ENCODE measurements at regions not wholly inside any gene's neighbourhood (a gene's known extent, or its start where the extent isn't known, plus 50 kb on each side); places are given as distances from the start of the nearest gene placed in this dataset.
"Not testable (repeated sequence)": the region's sequence is repeated elsewhere in the genome, so short reads cannot be mapped to it uniquely, and the experiment has no call there.

DNA sequence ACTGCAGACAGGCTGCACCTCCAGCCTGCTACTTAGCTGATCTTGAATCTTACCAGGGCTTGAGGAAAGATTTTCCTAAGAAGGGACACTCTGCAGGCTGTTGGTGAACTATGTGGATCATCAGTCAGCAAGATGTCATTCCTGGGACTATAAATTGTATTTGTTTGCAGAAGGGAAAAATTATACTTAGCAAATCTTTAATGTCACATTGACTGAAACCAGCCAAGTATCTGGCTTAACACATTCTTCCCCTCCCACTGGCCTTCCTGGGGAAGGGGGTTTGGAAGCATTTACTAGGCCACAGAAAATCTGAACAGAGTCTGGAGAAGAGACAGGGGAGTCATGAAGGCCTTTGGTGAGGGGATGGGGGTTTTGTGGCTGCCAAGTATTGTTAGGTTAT lies 156.7 kb upstream of the EOLA2 start:
- no peak overlapping the region for H3K4me3 ChIP-seq (ENCODE audit: low read depth, poor library complexity, severe bottlenecking)
- intact Hi-C loops (cut with DNase I; ENCODE audit: low total_unique reads): no loop called here
- no peak for DNase-seq (ENCODE audit: low spot score in 2 of 2)
- no peak for TF ChIP-seq POLR2A (IDR thresholded peaks at IDR 0.05)
- TF ChIP-seq, protein P1, sequence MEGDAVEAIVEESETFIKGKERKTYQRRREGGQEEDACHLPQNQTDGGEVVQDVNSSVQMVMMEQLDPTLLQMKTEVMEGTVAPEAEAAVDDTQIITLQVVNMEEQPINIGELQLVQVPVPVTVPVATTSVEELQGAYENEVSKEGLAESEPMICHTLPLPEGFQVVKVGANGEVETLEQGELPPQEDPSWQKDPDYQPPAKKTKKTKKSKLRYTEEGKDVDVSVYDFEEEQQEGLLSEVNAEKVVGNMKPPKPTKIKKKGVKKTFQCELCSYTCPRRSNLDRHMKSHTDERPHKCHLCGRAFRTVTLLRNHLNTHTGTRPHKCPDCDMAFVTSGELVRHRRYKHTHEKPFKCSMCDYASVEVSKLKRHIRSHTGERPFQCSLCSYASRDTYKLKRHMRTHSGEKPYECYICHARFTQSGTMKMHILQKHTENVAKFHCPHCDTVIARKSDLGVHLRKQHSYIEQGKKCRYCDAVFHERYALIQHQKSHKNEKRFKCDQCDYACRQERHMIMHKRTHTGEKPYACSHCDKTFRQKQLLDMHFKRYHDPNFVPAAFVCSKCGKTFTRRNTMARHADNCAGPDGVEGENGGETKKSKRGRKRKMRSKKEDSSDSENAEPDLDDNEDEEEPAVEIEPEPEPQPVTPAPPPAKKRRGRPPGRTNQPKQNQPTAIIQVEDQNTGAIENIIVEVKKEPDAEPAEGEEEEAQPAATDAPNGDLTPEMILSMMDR (IDR thresholded peaks at IDR 0.05): no peak

DNA sequence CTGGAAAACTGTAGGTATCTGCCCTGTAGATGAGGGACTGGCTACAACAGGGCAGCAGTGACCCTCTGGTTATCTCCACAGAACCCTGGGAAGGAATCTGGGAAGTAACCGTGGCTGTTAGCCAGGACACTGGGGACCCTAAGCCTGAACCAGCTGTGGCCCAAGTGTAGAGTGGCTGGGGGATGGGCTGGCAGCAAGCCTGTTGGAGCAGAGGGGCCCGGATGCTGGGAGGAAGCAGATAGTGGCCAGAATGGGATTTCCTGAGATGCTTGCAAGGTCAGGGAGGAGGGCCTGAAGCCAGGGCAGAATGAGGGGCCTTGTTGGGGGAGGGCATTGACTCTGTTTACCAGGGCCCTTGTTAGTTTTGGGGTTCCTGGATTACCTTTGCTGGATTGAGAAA lies 161.0 kb upstream of the EOLA2 start:
- DNase-seq (ENCODE audit: low spot score in 2 of 2): no peak
- WGBS, 2 donors: 61 to 65% methylated on average over 2 of the region's 2 CpGs
- TF ChIP-seq, protein P1 (IDR thresholded peaks at IDR 0.05): no peak
- no peak for TF ChIP-seq POLR2A (IDR thresholded peaks at IDR 0.05)
- intact Hi-C loops (cut with DNase I; ENCODE audit: low total_unique reads): no loop called here
- H3K4me3 ChIP-seq (ENCODE audit: low read depth, poor library complexity, severe bottlenecking): no peak overlapping the region

DNA sequence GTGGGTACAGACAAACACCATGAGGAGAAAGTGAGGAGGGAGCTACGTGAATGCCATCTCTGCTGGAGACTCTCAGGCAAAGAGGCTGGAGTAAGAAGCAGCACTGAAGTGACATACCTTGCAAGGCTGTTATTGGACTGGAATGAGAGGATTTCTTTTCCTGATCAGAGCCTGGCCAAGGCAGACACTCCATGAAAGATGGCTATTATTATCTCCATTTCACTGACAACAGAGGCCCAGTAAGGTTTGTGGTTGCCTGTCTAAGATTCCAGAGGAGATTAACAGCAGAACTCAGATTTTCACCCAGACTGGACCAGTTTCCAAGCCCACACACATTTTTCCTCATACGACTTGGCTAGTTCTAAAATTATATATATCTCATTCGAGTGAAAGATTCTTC lies 162.0 kb upstream of the EOLA2 start:
- H3K4me3 ChIP-seq (ENCODE audit: low read depth, poor library complexity, severe bottlenecking): no peak overlapping the region
- DNase-seq (ENCODE audit: low spot score in 2 of 2): no peak
- intact Hi-C loops (cut with DNase I; ENCODE audit: low total_unique reads): no loop called here
- WGBS, 2 donors: 61 to 76% methylated on average over 3 of the region's 3 CpGs
- TF ChIP-seq, protein P1 (IDR thresholded peaks at IDR 0.05): no peak
- TF ChIP-seq POLR2A (IDR thresholded peaks at IDR 0.05): no peak

DNA sequence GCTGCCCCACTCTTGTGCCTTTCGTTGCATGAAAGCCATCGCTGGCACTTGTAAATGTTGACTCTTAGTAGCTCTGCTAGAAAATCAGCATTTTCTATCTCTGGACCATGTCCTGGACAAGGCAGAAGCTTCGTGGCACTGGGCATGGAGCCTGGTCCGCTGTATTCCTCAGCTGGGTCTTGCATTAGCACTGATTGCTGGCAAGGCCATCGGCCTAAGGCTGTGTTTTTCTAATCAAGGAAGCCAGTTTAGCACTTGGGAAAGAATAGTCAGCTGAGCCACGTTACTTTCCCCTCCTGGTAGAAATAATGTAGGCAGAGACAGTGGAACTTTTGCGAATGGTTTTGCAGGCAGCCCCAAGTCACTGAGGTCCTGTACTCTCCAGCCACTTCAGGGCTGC lies 180.2 kb upstream of the EOLA2 start:
- DNase-seq (ENCODE audit: low spot score in 2 of 2): no peak
- intact Hi-C loops (cut with DNase I; ENCODE audit: low total_unique reads): no loop called here
- 61 to 80% methylated on average over 7 of the region's 7 CpGs for WGBS, 2 donors
- no peak overlapping the region for H3K4me3 ChIP-seq (ENCODE audit: low read depth, poor library complexity, severe bottlenecking)
- TF ChIP-seq, protein P1 (IDR thresholded peaks at IDR 0.05): no peak
- TF ChIP-seq POLR2A (IDR thresholded peaks at IDR 0.05): no peak

DNA sequence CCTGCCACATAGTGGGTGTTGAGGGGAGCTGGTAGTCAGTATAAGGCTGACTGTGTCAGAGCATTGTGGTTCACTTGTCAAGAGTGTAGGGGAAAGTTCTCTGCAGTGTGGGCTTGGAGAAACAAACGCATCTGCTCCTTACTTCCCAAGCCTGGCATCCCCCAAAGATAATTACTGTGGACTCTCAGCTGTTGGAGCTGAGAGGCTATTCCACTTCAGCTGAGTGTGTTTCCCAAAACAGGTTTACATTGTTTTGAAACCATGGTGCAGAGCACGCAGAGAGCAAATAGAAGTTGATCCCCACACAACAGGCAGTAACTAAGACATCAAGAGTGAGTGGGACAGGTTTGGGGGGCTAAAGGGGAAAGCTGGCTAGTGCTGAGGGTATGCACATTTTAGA lies 181.0 kb upstream of the EOLA2 start:
- DNase-seq (ENCODE audit: low spot score in 2 of 2): no peak
- no peak for TF ChIP-seq POLR2A (IDR thresholded peaks at IDR 0.05)
- TF ChIP-seq, protein P1 (IDR thresholded peaks at IDR 0.05): no peak
- 58 to 59% methylated on average over 2 of the region's 2 CpGs for WGBS, 2 donors
- no peak overlapping the region for H3K4me3 ChIP-seq (ENCODE audit: low read depth, poor library complexity, severe bottlenecking)
- intact Hi-C loops (cut with DNase I; ENCODE audit: low total_unique reads): no loop called here

DNA sequence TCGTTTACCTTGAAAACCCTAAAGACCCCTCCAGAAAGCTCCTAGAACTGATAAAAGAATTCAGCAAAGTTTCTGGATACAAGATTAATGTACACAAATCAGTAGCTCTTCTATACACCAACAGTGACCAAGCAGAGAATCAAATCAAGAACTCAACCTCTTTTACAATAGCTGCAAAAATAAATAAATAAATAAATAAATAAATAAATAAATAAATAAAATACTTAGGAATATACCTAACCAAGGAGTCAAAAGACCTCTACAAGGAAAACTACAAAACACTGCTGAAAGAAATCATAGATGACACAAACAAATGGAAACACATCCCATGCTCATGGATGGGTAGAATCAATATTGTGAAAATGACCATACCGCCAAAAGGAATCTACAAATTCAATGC lies 186.8 kb upstream of the EOLA2 start:
- intact Hi-C loops (cut with DNase I; ENCODE audit: low total_unique reads); DNase-seq (ENCODE audit: low spot score in 2 of 2); H3K4me3 ChIP-seq (ENCODE audit: low read depth, poor library complexity, severe bottlenecking): not testable (repeated sequence)
- 81 to 100% methylated on average over 2 of the region's 2 CpGs for WGBS, 2 donors
